SK-N-MC (cell line): ENCODE measurements at regions not wholly inside any gene's neighbourhood (a gene's known extent, or its start where the extent isn't known, plus 50 kb on each side); places are given as distances from the start of the nearest gene placed in this dataset.

Source experiments
- EZH2 ChIP-seq: fragments of 200-600 bp; sonication (generic); IDR thresholded peaks from one replicate; pipeline ENCODE4 v1.6.1; 2017; ENCODE audit warnings: antibody characterized with exemption
- FOXP2 ChIP-seq: optimal IDR thresholded peaks from 2 replicates; pipeline ENCODE3; 2011; ENCODE audit warnings: mild to moderate bottlenecking, moderate library complexity; ENCODE audit not compliant: insufficient read depth; ENCODE audit errors: extremely low read length, control extremely low read depth
- POLR2AphosphoS5 ChIP-seq: IDR thresholded peaks from 2 replicates; pipeline ENCODE4 v1.6.1; 2012; ENCODE audit warnings: mild to moderate bottlenecking, low read depth, low read length, borderline replicate concordance

- TF ChIP-seq EZH2 (no peak), POLR2AphosphoS5 (no peak), FOXP2 (no peak)
Observed at GRCh38 chr5:28305891-28306290, 1267.5 kb upstream of the CDH9 start.
